PC-3 (cell line): ENCODE measurements at regions not wholly inside any gene's neighbourhood (a gene's known extent, or its start where the extent isn't known, plus 50 kb on each side); places are given as distances from the start of the nearest gene placed in this dataset.

Source experiments
- ATAC-seq: fragments of 200-7000 bp; cut with Tn5 transposase; 2 replicates; pipeline ENCODE4 v1.9.1; 2020; ENCODE audit warnings: mild to moderate bottlenecking, moderate library complexity
- BruUV-seq: library from RNA; stranded (reverse); fragments of 400-500 nt; replicated peaks from 2 replicates; lab custom pipeline; 2021; lab: Mats Ljungman, UMichigan
- CTCF ChIA-PET: fragments of 300-600 bp; sonication (Branson Sonifier 250); formaldehyde crosslinking; loops from one replicate; lab custom pipeline; 2022; ENCODE audit warnings: antibody characterized with exemption; lab: Charles Lee
- POLR2A ChIA-PET: fragments of 300-600 bp; sonication (Branson Sonifier 250); formaldehyde crosslinking; loops from one replicate; lab custom pipeline; 2022; ENCODE audit warnings: antibody characterized with exemption; ENCODE audit not compliant: unreplicated experiment; lab: Charles Lee
- DNase-seq: peaks from one replicate; pipeline ENCODE4 v3.0.0-alpha.2; 2015
- H2AFZ ChIP-seq: fragments of 300-600 bp; sonication (generic); 2 replicates; pipeline ENCODE4 v1.6.0; 2016; ENCODE audit warnings: antibody characterized with exemption, low read length
- H3F3A ChIP-seq: fragments of 300-600 bp; sonication (generic); one replicate; pipeline ENCODE4 v1.6.0; 2017; ENCODE audit warnings: antibody characterized with exemption, low read length, control low read depth, mild to moderate bottlenecking; ENCODE audit not compliant: unreplicated experiment
- H3K27ac ChIP-seq: fragments of 300-600 bp; sonication (generic); 2 replicates; pipeline ENCODE4 v1.5.1; 2016; ENCODE audit warnings: mild to moderate bottlenecking, low read length
- H3K27me3 ChIP-seq: fragments of 300-600 bp; sonication (generic); 2 replicates; pipeline ENCODE4 v1.6.1; 2016; ENCODE audit warnings: low read length, mixed read lengths
- H3K36me3 ChIP-seq: fragments of 300-600 bp; sonication (generic); 2 replicates; pipeline ENCODE4 v1.6.1; 2016; ENCODE audit warnings: low read depth, mixed run types, low read length, mixed read lengths
- H3K4me1 ChIP-seq: fragments of 300-600 bp; sonication (generic); 2 replicates; pipeline ENCODE4 v1.5.1; 2016; ENCODE audit warnings: low read length; ENCODE audit not compliant: insufficient read depth
- H3K4me2 ChIP-seq: fragments of 300-600 bp; sonication (generic); 2 replicates; pipeline ENCODE4 v1.6.0; 2016; ENCODE audit warnings: low read length
- H3K4me3 ChIP-seq: fragments of 300-600 bp; sonication (generic); 2 replicates; pipeline ENCODE4 v1.5.1; 2016; ENCODE audit warnings: mild to moderate bottlenecking, low read length, mixed read lengths
- H3K79me2 ChIP-seq: fragments of 300-600 bp; sonication (generic); 2 replicates; pipeline ENCODE4 v1.6.1; 2017; ENCODE audit warnings: low read length, mixed read lengths
- H3K9ac ChIP-seq: fragments of 300-600 bp; sonication (generic); 2 replicates; pipeline ENCODE4 v1.6.0; 2016; ENCODE audit warnings: mild to moderate bottlenecking, low read length
- H3K9me2 ChIP-seq: fragments of 300-600 bp; sonication (generic); replicated peaks from 2 replicates; pipeline ENCODE4 v1.6.1; 2016; ENCODE audit warnings: mixed run types, low read length, mixed read lengths
- H3K9me3 ChIP-seq: fragments of 300-600 bp; sonication (generic); 2 replicates; pipeline ENCODE4 v1.6.1; 2016; ENCODE audit warnings: low read length, mixed read lengths
- H4K20me1 ChIP-seq: fragments of 300-600 bp; sonication (generic); 2 replicates; pipeline ENCODE4 v1.6.1; 2016; ENCODE audit warnings: low read length, mixed read lengths
- EZH2 ChIP-seq: fragments of 300-600 bp; sonication (generic); IDR thresholded peaks from one replicate; pipeline ENCODE4 v1.6.1; 2017; ENCODE audit warnings: antibody characterized with exemption, mild to moderate bottlenecking, low read length; ENCODE audit not compliant: unreplicated experiment
- EZH2phosphoT487 ChIP-seq: fragments of 300-600 bp; sonication (generic); IDR thresholded peaks from 2 replicates; pipeline ENCODE4 v1.6.1; 2018; ENCODE audit warnings: mild to moderate bottlenecking, antibody characterized with exemption, low read length, borderline replicate concordance
- intact Hi-C: fragments of 100-400 bp; cut with micrococcal nuclease; formaldehyde crosslinking; loops from 2 replicates; pipeline ENCODE4 v1.9.0; 2023
- TF ChIP-seq, protein P1 (sequence below): fragments of 300-600 bp; sonication (generic); conservative IDR thresholded peaks from 2 replicates; pipeline ENCODE4 v1.5.1; 2017; ENCODE audit warnings: antibody characterized with exemption, low read depth, mild to moderate bottlenecking, low read length

DNA sequence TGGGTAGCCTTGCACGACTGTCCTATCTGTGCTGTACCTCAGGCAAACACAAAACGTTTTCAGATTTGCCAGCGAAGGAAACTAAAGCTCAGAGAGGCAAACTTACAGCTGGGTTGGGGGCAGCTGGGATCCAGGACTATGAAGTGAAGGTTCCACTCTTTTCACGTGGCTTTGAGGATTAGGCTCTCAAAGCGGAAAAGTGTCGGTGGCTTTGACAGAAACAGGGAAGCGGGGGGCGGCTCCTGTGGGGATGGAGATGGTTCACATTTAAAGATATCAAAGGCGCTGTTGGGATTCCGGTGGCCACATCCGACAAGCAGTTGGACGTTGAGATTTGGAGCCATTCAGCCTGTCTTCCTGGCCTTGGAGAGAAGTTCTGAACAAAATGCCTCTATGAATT lies 958.3 kb upstream of the ZNF722 start:
- Histone ChIP-seq H3K36me3 (no peaks in the 10 kb centered on the region), H3K4me1 (no peaks in the 10 kb centered on the region), H4K20me1 (no peaks in the 10 kb centered on the region), H3K4me3 (no peak overlapping the region), H3K27ac (no peak overlapping the region), H3K4me2 (no peak overlapping the region), H3F3A (no peaks in the 10 kb centered on the region), H3K79me2 (no peaks in the 10 kb centered on the region), H3K9me2 (no peaks in the 10 kb centered on the region), H2AFZ (no peak overlapping the region), H3K9me3 (no peaks in the 10 kb centered on the region), H3K9ac (no peak overlapping the region), H3K27me3 (no peaks in the 10 kb centered on the region)
- POLR2A ChIA-PET = no interaction called here
- BruUV-seq = no TSS peak
- CTCF ChIA-PET = no interaction called here
- ATAC-seq = no peak
- no peak for DNase-seq
- intact Hi-C loops = no loop called here
- TF ChIP-seq, protein P1, sequence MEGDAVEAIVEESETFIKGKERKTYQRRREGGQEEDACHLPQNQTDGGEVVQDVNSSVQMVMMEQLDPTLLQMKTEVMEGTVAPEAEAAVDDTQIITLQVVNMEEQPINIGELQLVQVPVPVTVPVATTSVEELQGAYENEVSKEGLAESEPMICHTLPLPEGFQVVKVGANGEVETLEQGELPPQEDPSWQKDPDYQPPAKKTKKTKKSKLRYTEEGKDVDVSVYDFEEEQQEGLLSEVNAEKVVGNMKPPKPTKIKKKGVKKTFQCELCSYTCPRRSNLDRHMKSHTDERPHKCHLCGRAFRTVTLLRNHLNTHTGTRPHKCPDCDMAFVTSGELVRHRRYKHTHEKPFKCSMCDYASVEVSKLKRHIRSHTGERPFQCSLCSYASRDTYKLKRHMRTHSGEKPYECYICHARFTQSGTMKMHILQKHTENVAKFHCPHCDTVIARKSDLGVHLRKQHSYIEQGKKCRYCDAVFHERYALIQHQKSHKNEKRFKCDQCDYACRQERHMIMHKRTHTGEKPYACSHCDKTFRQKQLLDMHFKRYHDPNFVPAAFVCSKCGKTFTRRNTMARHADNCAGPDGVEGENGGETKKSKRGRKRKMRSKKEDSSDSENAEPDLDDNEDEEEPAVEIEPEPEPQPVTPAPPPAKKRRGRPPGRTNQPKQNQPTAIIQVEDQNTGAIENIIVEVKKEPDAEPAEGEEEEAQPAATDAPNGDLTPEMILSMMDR = no peak
- TF ChIP-seq EZH2phosphoT487 (no peak), EZH2 (no peak)

DNA sequence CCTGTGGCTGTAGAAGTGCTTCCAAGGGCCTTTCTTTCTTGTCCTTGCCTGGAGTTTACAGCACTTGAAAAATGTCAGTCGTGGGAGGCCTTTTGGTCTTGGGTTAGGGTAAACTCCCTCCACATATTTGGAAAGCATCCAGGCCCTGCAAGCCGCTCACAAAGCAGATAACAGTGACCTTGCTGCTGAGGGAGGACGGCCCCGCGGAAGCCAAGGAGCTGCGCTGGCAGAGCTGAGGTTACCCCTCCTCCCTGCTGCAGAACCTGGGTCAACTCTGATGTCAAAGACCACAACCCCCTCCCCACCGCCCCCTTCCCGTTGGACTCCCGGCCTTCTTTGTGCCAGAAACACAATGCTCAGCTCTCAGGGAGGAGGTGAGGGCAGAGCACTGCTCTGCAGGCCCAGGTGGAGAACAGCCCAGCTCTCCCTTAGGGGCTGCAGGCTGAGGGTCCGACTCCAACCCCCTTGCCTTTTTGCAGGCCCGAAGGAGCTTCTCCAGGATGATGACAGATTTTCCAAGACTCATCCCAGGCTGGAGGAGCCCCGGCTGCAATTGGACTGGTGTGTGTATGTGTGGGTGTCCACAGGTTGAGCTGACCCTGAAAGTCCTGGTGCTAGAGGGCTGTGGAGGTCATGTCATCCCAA lies 957.6 kb upstream of the ZNF722 start:
- Histone ChIP-seq H3K36me3 (no peaks in the 10 kb centered on the region), H3K4me1 (no peaks in the 10 kb centered on the region), H3K27me3 (no peaks in the 10 kb centered on the region), H3K4me3 (no peak overlapping the region), H3K79me2 (no peaks in the 10 kb centered on the region), H3K27ac (no peak overlapping the region), H3K9ac (no peak overlapping the region), H3F3A (no peaks in the 10 kb centered on the region), H2AFZ (no peak overlapping the region), H4K20me1 (no peaks in the 10 kb centered on the region), H3K4me2 (no peak overlapping the region), H3K9me2 (no peaks in the 10 kb centered on the region), H3K9me3 (no peaks in the 10 kb centered on the region)
- intact Hi-C loops = no loop called here
- no TSS peak for BruUV-seq
- ChIA-PET POLR2A (no interaction called here), CTCF (no interaction called here)
- DNase-seq (no peak), ATAC-seq (no peak)
- TF ChIP-seq EZH2 = no peak
- TF ChIP-seq, protein P1 = no peak

DNA sequence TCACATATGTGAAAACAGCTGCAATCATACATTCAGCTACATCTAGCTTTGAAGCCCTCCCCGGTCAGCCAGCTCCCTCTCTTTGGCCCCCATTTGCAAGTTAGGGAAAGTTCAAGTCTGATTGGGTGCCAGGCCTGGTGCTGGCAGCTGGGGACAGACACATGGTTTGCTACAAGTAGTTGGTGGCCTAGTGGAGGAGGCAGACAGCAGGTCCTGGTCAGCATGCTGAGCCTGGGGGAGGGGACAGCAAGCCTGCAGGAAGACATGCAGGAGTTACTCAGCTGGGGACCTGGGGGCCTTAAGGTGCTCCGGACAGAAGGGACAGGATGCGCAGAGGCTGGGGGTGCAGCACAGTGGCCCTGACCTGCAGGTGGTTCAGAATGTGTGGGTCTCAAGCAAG lies 956.9 kb upstream of the ZNF722 start:
- intact Hi-C loops = no loop called here
- Histone ChIP-seq H3K4me1 (no peaks in the 10 kb centered on the region), H3K9me3 (no peaks in the 10 kb centered on the region), H4K20me1 (no peaks in the 10 kb centered on the region), H3K27me3 (no peaks in the 10 kb centered on the region), H3F3A (no peaks in the 10 kb centered on the region), H3K4me2 (no peak overlapping the region), H3K27ac (no peak overlapping the region), H3K4me3 (no peak overlapping the region), H3K79me2 (no peaks in the 10 kb centered on the region), H3K9ac (no peak overlapping the region), H3K36me3 (no peaks in the 10 kb centered on the region), H2AFZ (no peak overlapping the region), H3K9me2 (no peaks in the 10 kb centered on the region)
- TF ChIP-seq, protein P1 = no peak
- TF ChIP-seq EZH2phosphoT487 (no peak), EZH2 (no peak)
- POLR2A ChIA-PET = no interaction called here
- no peak for ATAC-seq
- BruUV-seq = no TSS peak
- CTCF ChIA-PET = no interaction called here
- no peak for DNase-seq
